Activated T-cell treated with anti-CD3 and anti-CD28 coated beads for 4 hours (primary cell): ENCODE measurements at regions not wholly inside any gene's neighbourhood (a gene's known extent, or its start where the extent isn't known, plus 50 kb on each side); places are given as distances from the start of the nearest gene placed in this dataset.
"Not testable (repeated sequence)": the region's sequence is repeated elsewhere in the genome, so short reads cannot be mapped to it uniquely, and the experiment has no call there.

ENCODE experiments used
- DNase-seq: peaks from one replicate; pipeline ENCODE4 v3.0.0-alpha.2; 2020

DNA sequence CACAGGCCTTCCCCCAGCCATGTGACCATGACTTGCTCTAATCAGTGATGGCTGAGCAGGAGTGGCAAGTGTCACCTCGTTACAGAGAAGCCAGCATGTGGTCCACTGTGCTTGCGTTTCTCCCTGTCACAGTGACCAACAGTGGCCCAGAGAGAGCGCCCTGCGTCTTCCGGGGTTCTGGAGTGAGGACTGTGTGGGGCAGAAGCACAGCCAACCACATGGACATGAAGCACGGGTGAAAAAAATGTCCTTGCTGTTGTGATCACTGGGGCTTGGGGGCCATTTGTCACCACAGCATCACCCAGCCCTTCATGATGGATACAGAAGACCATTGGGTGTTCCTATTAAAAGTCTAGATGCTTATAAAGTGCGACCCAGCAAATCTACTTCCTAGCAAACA lies 174.6 kb upstream of the C14orf180 start:
- no peak for DNase-seq

DNA sequence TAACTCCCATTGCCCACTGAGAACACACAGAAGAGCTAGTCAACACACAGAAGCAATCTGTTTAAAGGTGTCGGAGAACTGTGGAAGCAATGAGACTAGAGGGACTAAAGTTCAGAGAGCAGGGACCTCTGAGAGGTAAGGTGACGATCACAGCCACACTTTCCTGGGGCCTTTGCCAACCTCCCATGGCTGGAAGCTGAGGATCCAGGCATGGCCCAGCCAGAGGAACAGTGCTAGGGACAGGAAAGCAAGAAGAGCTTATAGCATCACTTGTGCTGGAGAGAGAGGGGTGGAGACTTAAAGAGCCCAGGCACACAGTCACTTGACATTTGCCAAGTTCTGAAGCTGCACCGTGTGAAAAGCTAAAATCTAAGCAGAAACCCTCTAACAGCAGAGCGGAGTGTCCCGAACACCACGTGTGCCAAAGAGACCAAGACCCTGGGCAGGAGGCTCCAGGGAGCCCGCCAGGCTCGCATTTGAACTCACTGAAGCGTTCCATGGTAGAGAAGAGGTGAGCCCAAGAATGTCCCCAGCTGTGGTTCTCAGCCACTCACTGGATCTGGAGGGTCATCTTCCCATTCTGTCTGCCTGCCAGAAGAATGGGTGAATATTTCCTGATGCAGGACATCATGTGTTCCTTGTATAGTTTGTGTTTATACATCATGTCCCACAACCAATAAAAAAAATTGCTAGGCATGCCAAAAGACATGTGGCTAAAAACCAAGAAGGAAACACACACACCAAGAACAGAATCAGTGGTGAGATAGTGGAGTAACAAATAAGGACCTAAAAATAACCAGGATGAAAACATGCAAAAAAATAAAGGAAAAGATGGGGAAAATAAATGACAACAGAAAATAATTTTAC lies 174.0 kb upstream of the C14orf180 start:
- no peak for DNase-seq

GRCh38 chr14:104406831-104407230 lies 172.7 kb upstream of the C14orf180 start:
- DNase-seq = no peak

GRCh38 chr14:104416383-104416782 lies 163.2 kb upstream of the C14orf180 start:
- DNase-seq = no peak

- no peak for DNase-seq
Observed at GRCh38 chr14:104419865-104420505, 159.6 kb upstream of the C14orf180 start.

DNA sequence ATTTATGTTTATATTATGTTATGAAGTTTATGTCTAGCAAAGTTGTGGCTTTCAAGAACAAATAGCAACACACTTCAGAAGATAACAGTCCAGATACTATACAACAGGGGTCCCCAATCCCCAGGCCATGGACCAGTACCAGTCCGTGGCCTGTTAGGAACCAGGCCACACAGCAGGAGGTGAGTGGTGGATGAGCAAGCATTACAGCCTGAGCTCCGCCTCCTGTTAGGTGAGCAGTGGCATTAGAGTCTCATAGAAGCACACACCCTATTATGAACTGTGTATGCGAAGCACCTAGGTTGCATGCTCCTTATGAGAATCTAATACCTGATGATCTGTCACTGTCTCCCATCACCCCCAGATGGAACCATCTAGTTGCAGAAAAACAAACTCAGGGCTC lies 159.0 kb upstream of the C14orf180 start:
- DNase-seq = not testable (repeated sequence)

GRCh38 chr14:104420990-104421389 lies 158.6 kb upstream of the C14orf180 start:
- DNase-seq = no peak

GRCh38 chr14:104421401-104421821 lies 158.2 kb upstream of the C14orf180 start:
- no peak for DNase-seq

- no peak for DNase-seq
Observed at GRCh38 chr14:104421892-104422828, 157.4 kb upstream of the C14orf180 start.

GRCh38 chr14:104422837-104423681 lies 156.5 kb upstream of the C14orf180 start:
- DNase-seq = no peak

DNA sequence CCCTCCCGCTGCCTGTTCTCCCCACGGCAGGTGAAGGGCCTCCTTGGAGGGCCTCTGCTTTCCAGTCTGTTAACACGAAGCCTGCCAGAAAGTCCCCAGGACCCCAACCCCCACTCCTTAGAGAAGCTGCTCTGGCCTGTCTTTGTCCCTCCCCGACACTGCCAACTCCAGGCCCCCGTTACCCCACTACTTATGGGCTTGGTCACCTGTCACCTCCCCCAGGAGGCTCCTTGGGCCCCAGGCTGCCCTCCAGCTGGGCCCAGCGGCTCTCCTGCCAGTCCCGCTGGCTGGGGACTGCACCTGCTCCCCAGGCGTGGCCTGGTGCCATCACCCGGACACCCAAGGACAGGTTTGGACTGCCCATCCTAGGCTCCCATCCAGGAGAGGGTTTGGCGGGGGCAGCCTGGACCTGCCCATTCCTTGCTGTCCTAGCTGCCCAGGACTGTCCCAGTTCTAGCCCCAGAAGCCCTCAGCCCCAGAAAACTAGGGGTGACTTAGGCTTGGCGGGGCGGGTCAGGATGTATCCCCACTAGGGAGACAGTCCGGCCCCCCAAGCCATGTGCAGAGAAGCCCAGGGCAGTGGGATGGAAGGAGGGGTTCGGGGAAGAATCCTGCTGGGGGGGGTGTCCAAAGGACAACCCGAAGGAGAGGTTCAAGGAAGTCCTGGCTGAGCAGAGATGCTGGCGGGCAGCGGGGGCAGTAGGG lies 155.7 kb upstream of the C14orf180 start:
- no peak for DNase-seq

DNA sequence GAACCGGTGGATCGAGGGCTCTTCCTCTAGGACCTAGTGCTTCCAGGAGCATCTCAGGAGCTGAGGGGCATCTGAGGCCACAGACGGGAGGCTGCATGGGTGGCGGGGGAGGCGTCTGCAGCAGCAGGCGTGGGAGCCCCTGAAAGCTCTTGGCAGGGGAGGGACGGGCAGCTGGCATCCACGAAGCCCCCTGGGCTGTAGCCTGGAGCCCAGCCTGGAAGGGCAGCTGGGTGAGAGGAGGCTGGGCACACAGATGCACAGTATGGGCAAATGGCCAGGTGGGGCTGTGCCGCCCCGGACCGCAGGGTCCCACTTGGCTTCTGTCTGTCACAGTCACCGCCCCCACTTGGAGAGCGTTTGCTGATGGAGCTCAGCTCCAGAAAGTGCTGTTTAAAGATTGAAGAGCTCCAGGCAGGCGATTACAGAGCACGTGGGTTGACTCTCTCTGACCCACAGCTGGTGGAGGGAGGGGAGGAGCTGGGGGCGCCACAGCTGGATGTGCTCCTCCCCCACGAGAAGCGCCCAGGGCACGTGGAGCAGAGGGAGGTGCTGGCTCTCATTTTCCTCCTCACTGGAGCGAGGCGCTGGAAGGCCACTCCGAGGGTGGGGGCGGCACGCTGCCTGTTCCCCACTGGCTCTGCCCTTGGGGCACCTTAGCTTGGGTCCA lies 155.0 kb upstream of the C14orf180 start:
- no peak for DNase-seq

DNA sequence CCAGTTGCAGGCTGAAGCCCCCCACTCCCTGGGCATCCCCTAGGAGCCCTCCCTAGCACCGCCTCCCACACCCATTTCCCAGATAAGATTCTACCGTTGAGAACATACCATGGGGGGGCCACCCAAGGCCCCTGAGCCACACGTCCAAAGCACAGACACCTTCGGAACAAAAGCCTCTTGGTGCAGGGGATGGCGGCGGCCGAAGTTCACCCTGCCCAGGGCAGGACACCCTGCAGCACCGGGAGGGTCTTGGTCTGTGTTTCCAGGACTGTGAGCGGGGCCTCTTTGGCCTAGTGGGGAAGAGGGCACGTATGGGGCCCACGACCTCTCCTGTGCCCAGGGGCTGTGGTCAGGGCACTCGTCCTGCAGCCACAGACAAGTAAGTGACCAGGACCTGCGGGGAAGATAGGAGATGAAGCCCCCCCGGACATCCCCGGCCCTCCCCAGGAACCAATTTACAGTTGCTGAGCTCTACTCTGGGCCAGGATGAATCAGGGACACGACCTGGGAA lies 154.3 kb upstream of the C14orf180 start:
- no peak for DNase-seq

DNA sequence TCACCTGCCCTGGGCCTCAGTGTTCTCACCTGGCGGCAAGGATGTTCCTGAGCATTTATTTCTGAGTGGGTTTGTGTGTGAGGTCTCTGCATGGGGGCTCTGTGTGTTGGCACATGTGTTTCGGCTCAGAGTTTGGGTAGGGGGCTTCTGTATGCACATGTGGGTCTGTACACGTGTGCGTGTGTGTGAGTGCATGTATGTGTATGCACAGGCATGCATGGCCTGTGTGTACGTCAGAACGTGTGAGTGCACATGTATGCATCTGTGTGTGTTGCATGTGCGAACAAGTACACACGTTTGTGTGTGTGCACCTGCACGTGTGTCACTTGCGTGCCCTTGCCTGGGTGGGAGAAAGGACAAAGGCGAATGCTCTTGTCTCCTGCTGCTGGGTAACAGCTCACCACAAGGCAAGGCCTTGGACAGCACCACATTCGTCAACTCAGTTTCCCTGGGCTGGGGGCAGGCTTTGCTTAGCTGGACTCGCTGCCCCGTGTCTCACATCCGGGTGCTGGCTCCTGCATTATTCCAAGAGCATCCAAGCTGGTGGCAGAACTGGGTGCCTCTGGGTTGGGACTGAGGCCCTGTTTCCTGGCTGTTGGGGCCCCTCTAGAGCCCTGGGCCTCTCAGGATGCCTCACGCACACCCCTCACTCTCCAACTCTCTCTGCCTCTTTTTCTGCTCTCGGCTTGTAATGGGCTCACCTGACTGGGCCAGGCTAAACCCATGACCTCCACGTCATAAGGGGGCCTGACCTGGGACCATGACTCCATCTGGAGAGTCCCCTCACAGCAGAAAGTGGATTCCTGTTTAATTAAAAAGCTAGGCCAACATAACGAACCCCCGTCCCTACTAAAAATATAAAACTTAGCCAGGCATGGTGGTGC lies 153.6 kb upstream of the C14orf180 start:
- DNase-seq = no peak

GRCh38 chr14:104427131-104427851 lies 152.3 kb upstream of the C14orf180 start:
- no peak for DNase-seq

DNA sequence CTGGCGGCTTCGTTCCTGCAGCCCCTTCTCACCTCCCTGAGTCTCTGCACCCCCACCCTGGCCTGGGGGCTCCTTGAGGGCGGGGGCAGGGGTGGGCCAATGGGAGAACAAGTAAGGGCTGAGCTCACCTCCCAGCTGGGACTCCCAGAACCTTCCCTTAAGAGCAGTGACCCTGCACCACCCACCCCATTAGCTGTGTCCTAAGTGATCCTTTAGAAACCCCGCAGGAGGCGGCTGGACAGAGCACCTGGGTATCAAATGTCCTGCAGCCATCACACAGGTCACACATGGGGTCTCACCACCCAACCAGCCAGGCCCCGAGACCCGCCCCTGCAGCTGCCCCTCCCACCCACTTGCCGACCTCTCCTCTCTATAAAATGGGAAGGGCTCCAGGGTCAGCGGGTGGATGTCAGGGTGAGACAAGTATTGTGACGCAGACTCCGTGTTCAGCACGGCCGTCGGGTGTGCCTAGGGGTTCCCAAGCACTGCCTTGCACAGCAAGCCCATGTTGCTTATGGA lies 151.2 kb upstream of the C14orf180 start:
- no peak for DNase-seq

DNA sequence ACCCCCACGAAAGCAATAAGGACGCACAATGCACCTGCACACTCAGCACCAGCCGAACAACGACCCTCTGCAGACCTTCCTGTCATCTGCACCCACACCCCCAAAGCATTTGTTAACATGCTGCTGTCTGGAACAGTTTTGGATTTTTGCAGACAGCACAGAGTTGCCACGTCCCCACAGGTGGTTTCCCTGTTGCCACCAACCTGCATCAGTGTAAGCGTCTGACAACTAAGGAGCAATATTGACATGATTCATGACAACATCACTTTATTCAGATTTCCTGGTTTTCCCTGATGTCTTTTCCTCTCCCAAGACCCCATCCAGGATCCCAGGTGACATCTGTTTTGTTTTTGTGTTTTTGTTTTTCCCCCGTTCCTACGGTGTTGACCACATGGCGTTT lies 150.7 kb upstream of the C14orf180 start:
- DNase-seq = no peak

GRCh38 chr14:104429291-104429861 lies 150.2 kb upstream of the C14orf180 start:
- no peak for DNase-seq
